Stimulated activated CD8-positive, alpha-beta memory T cell treated with anti-CD3 and anti-CD28 coated beads, Interleukin-4, amount 100 ng/mL, for 24 hours (primary cell): ENCODE measurements at regions not wholly inside any gene's neighbourhood (a gene's known extent, or its start where the extent isn't known, plus 50 kb on each side); places are given as distances from the start of the nearest gene placed in this dataset.

ENCODE experiments used
- DNase-seq: peaks from one replicate; pipeline ENCODE4 v3.0.0-alpha.2; 2020; ENCODE audit warnings: low read depth

DNA sequence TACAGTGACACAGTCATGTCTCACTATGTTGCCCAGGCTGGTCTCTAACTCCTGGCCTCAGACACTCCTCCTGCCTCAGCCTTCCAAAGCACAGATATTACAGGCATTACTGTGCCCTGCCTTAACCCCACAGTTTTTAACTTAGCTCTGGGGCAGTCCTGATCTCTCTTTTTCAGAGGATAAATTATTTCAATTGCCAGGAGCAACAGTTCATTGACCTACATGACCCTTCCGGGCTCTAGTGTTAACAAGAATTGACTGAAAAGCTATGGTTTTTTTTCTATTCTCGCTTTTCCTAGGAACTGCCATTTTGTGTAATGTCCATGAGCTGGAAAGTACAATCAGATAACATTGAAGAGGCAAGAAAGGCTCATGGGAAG, 92.8 kb downstream of the HNRNPLL start:
- no peak for DNase-seq

DNA sequence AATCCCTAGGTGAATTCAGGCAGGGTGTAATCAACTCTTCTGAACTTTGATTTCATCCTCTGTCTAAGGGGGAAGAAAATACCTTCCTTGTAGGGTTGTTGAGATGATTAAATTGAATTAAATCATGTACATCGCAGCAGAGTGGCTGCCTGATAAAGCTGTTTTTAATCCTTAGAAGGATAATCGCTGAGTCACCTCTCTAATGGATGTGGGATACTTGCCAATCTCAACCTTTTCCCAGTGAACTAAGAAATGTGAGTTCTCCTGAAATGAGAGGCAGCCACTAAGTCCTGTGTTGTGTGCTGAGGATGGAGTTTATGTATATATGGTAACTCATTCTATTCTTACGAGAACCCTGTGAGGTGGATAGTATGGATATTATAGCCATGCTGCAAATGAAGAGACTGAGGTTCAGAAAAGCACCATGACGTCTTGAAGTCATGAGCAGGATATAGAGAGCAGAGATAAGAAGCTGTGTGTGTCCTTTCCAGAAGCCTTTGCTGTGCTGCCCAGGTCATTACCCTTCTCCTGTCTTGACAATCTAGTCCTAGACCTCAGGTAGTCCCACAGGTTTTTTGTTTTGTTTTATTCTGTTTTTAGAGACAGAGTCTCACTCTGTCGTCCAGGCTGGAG, 93.3 kb downstream of the HNRNPLL start:
- no peak for DNase-seq

GRCh38 chr2:38508311-38509039, 94.3 kb downstream of the HNRNPLL start:
- peak; percentile 67 for DNase-seq

- DNase-seq, result no peak
Observed at GRCh38 chr2:38507712-38508111, 95.0 kb downstream of the HNRNPLL start.

GRCh38 chr2:38505779-38506178, 96.9 kb downstream of the HNRNPLL start:
- no peak for DNase-seq

GRCh38 chr2:38504169-38504568, 98.6 kb downstream of the HNRNPLL start:
- DNase-seq, result no peak

DNA sequence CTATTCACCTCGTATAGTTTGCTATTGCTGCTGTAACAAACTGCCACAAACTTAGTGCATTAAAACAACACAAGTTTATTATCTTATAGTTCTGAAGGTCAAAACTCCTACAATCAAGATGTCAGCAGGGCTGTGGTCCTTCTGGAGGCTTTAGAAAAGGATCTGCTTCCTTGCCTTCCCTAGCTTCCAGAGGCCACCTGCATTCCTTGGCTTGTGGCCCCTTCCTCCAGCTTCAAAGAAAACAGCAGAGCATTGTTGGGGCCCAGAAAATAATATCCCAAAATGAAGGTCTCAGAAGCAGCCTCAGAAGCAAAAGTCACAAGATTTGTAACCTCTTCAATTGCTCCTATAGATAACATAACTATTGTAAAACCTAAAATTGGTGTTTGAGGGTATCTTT, 100.6 kb downstream of the HNRNPLL start:
- no peak for DNase-seq

DNA sequence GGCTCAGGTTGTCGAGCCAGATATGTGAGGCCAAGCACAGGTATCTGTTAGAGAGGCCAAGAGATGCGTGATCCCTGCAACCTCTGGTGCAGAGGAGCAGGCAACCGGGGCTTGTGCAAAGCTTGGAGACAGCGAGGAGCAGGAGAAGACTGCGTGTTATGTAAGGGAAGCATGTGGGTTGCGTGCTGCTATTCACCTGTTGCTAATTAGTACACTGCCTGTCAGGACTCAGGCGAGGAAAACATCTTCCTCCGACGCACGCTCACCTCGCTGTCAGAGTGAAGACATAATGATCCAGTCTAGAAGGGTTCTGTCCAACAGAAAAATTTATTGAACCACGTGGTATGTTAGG, 102.5 kb downstream of the HNRNPLL start:
- no peak for DNase-seq

GRCh38 chr2:38499548-38500282, 103.0 kb downstream of the HNRNPLL start:
- no peak for DNase-seq

DNA sequence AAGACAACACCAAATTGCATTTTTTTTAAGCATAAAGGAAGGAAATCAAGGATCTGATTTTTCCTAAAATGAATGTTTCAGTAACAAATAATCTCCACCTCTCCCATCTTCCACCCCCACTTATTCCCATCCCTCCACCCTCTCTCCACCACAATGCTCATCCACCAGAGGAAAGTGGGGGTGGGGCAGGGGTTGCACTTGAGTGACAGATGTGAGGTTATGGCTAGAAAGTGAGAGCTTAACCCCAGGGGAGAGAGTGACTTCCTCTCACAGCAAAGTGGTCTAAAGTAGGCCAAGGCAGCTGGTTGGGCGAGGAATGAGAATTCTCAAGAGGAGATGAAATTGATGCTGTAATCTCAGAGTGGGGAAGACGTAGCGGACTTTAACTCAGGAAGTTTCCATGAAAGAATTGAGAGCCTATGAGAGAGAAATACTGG, 104.7 kb downstream of the HNRNPLL start:
- no peak for DNase-seq

- no peak for DNase-seq
Observed at GRCh38 chr2:38497670-38498037, 105.1 kb downstream of the HNRNPLL start.

GRCh38 chr2:38496927-38497669, 105.6 kb downstream of the HNRNPLL start:
- DNase-seq, result no peak

- DNase-seq, result no peak
Observed at GRCh38 chr2:38495880-38496279, 106.8 kb downstream of the HNRNPLL start.

GRCh38 chr2:38494394-38494793, 108.3 kb downstream of the HNRNPLL start:
- no peak for DNase-seq

- no peak for DNase-seq
Observed at GRCh38 chr2:38492042-38492615, 110.6 kb downstream of the HNRNPLL start.

DNA sequence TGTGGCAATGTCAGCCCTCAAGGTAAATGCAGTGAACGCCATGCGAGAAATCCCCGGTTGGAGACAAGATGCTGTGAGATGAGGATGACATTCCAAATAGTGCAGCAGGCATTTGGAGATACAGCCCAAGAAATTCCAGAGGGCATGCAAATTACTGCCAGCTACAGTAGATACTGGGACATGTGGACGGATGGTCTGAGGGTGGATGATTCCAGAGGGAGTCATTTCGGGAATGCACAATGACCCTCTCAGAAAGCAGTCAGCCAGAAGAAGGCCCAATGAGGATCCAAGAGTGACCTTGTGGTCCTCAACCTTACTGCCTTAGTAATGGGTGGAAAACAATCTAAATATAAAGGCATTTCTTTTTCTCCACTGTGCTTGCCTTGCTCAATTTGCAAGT, 111.3 kb downstream of the HNRNPLL start:
- DNase-seq, result no peak

DNA sequence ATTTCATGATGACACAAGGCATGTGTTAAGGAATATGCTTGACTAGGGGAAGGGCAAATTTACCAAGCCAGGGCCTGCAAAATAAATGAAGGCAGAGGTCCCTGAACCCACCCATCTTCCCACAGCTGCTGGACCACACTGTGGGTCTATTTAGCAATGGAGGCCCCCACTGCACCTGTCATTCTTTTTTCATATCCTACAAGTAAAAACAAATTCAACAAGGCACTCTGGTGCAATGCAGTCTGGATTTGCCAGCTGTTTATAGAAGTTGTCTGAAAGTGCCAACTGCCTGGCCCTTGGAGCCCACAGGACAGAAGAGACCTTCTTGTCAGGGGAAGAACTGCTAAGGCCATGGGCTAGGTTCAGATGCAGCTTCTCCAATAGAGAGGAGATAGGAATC, 112.8 kb upstream of the ATL2 start:
- no peak for DNase-seq

DNA sequence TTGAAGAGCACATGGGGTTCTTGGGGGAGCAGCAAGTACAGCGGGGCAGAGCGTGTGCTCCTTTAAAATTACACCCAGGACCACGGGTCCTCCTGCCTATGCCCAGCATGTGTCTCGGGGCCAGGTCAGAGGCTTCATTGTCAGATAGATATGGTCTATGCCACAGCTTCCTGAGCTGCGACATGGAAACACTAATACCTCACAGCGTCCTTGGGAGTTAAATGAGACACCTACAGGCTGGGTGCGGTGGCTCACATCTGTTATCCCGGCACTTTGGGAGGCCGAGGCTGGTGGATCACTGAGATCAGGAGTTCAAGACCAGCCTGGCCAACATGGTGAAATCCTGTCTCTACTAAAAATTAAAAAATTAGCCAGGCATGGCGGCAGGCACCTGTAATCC, 110.8 kb upstream of the ATL2 start:
- no peak for DNase-seq

DNA sequence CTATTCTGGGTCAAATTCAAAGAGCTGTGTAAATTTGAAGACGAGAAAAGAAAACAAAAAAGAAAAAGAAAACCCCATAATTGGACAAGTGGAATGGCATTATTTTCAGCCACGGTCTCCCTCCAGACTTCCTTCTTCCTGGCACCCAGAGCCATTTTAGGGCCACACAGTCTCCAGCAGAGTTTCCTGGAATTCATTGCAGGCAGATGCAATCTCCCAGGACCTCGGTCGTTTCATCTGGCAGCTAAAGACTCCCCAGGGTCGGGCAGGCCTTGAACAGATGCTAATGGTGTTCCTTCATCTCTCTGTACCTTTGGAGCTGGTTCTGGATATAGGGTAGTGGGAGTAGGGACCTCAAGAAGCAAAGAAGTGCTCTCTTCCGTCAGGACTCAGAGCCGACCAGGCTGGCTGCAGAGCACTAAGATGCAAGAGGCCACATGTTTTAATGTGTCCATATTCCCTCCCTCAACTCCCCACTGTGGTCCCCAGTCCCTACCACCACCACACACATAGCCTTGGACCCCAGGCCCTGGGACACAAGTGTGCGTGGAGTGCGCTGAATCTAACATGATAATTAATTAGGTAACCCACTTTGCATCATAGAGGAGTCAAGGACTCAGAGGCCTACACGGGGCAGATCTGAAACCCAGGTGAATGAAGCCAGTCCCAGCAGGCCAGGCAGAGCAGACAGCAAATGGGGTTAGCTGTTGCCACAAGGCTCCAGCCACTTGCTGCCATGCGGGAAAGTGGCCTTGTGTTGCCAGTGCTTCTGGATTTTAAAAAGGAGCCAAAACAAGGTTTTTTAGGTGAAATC, 109.3 kb upstream of the ATL2 start:
- DNase-seq, result no peak

GRCh38 chr2:38485734-38486133, 108.7 kb upstream of the ATL2 start:
- DNase-seq, result no peak

- DNase-seq, result no peak
Observed at GRCh38 chr2:38484957-38485356, 107.9 kb upstream of the ATL2 start.
